ENCODE measurements at regions not wholly inside any gene's neighbourhood (a gene's known extent, or its start where the extent isn't known, plus 50 kb on each side); places are given as distances from the start of the nearest gene placed in this dataset.

DNA sequence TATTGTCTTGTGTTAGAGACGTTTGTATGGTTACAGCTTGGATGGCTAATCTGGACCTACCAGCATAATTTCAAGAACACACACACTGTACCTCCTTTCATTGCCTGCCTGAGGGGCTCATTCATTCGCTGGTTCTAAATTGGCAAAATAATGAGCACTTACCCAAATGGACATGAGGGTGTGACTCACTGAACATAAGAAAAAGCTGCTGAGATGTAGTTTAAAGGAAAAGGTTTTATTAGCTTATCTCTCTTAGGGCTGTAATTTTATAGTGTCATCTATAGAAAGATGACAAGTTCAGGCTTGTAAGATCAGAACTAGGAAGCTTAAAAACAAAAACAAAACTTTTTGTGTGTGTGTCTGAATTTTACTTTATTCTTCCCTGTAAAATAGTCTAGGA lies 120.7 kb upstream of the WNT7A start:
- no peak for TF ChIP-seq ZNF274 (IDR thresholded peaks at IDR 0.05; ENCODE audit: low read depth, low read length)
- no peak for TF ChIP-seq YY1 (IDR thresholded peaks at IDR 0.05; ENCODE audit: insufficient read depth, insufficient read length)
